HTR-8/SVneo (cell line): ENCODE measurements at regions not wholly inside any gene's neighbourhood (a gene's known extent, or its start where the extent isn't known, plus 50 kb on each side); places are given as distances from the start of the nearest gene placed in this dataset.
A peak's percentile ranks its signal among the peaks of the same experiment; 100 is the strongest.

Experiments
- DNase-seq: peaks from one replicate; pipeline ENCODE4 v3.0.0; 2011; ENCODE audit warnings: low spot score, mixed read lengths; ENCODE audit not compliant: insufficient read length
- FAIRE-seq: peaks from 2 replicates; lab custom pipeline; 2011; peaks lifted over from hg19 to GRCh38; lab: Jason Lieb, UNC

DNA sequence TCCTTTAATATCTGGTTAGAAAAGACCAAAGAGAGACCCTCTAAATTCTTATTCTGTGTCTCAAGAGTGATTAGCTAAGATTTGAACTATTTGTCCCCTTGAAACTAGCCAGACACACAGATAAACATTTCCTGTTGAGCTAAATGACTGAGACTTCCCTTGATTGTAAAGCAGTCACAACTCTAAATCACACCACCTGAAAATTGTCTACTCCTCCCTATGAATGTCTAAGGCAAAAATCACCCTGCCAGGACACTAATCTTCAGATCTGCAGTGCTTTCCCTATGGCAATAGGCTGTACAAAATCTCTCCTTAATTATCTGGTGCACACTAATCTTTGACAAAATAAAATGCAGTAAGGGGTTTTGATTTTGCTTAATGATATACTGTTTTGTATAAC lies 200.5 kb upstream of the GULP1 start:
- no peak for DNase-seq

DNA sequence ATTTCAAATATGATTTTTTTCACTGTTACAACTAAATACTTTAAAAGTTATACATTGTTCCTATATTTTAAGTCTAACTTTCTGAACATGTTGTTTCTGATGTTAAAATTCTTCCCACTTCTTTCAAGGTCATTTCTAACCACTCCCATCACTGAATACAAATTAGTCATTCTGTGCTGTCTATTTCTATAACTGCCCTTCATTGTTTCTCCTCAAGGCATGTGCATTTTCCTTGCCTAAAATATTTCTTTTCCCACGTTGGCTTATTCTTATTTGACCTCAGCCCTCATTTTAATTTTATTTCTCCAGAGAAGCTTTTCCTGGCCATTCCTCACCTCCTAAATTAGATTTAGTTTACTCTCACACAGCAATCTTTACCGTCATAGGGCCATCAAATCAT lies 198.9 kb upstream of the GULP1 start:
- no peak for FAIRE-seq
- no peak for DNase-seq

More for the DNA sequence above, 200.5 kb upstream of the GULP1 start:
- no peak for FAIRE-seq

DNA sequence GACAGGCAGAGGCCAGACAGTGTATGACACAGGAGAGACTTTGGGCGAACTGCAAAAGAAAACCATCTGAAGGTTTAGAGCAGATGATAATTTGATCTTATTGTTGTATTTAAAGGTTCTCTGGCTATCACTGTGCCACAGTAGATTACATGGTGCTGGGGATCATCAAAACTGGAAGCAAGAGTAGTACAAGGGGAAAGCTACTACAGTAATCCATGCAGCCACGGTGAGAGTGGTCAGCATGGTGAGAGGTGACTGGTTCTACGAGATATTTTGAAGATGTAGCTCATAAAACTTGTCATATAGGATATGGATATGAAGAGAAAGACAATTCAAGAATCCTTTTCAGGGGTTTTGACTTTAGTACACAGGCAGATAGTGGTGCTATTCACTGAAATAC lies 194.8 kb upstream of the GULP1 start:
- no peak for DNase-seq
- FAIRE-seq, result peak; percentile 46

- FAIRE-seq (peak; percentile 59), DNase-seq (no peak)
Observed at GRCh38 chr2:188102881-188103280, 188.8 kb upstream of the GULP1 start.

GRCh38 chr2:188114014-188114413 lies 177.7 kb upstream of the GULP1 start:
- FAIRE-seq (no peak), DNase-seq (peak; percentile 54)

GRCh38 chr2:188117706-188118105 lies 174.0 kb upstream of the GULP1 start:
- DNase-seq, result no peak
- FAIRE-seq, result no peak

- DNase-seq (no peak), FAIRE-seq (no peak)
Observed at GRCh38 chr2:188118431-188118830, 173.2 kb upstream of the GULP1 start.

DNA sequence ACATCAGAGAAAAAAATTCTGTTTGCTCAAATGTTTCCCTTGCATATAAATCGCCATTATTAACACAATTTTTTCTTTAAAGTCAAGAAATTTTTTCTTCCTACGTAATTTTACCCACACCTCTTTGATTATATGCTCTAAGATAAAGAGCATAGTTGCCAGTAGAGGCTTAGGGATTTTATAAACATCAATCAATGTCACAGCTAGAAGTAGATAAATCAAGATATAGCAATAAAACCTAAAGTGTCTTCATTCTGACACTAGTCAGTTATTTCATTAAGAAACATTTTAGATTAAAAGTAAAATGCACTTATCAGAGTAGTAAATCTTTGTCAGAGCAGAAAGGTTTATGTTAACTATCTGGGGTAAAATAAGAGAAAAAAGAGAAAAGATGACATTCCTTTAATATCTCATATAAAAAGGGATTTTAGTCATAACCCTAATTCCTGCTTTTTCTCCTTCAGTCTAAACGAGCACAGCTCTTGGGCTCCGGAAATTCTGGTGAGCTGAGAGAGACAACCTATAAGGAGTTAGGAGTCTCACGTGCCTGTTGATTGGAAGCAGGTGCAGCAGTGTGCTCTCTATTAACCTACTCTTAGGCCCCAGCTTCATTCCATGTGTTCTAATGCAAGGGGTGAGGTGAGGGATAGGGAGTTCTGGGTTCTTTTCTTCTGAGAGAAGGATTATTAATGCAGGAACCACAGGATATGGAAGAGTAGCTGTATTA lies 172.4 kb upstream of the GULP1 start:
- DNase-seq (no peak), FAIRE-seq (no peak)

DNA sequence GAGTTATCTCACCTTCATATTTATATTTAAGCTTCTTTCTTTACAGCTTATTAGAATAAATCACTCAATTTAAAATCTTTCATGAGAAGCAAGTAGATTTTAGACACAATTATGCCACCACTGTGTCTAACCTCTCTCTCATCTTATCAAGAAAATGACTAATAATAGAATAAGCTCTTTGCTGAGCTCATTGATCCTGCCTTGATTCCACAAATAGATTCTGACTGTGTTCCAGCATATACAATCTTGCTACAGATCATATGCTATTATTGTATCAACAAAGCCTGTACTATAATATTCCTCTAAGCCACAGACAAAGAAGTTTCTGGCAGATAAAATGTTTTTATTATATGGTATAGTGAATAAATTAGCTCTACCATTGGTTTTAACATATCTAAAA lies 168.7 kb upstream of the GULP1 start:
- no peak for FAIRE-seq
- no peak for DNase-seq

GRCh38 chr2:188129677-188130076 lies 162.0 kb upstream of the GULP1 start:
- FAIRE-seq (no peak), DNase-seq (no peak)

DNA sequence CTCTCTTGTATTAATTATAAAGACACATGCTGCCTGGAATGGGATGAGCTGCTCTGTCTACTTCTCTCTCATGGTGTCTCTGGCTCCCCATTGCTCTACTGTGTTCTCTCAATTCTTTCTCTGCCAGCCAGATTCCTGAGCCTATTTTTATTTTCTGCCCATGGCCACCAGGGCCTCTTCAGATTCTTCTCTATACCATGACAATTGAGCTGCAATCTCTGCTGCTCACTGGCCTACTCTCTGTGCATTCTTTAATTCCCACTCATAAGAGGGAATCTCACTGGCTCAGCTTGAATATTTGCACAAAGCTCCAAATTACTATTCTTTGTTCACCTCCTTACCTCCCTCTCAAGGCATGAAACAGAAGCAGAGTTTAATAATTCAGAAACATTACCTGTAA lies 161.4 kb upstream of the GULP1 start:
- no peak for DNase-seq
- no peak for FAIRE-seq

DNA sequence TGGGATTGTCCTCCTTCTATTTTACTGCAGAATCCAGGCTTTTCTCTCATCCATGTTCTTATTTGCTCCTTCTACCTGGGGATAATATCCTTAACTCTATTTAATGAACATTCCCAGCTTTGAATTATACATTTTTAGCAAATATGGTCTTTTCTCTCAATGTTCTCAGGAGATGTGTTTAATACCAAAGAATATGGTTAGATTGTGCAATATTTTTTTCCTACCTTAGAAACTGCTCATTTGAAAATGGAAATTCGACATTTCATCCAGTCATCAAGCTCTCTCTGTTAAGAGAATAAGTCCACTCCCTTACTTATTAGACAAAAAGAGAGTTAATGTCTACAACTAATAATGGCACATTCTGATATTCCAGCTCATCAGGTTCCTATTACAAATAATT lies 160.4 kb upstream of the GULP1 start:
- FAIRE-seq, result no peak

DNA sequence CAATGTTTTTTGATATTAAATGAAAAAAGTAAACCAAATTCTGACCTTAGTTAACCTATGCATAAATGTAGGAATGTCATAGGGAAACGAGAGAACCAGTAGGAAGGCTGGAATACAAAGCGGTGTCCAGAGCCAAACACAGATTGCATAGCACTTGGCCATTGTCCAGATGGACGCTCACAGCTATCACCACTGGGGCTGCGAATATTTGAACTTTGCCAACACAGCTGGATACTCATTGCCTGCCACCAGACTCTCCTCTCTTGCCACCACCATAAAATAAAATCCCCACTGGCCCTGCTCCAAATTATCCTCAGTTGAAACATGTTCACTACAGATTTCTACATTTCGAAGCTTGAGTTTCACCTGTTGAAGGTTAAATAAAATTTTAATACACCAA lies 159.3 kb upstream of the GULP1 start:
- no peak for DNase-seq
- no peak for FAIRE-seq

More for the DNA sequence above, 160.4 kb upstream of the GULP1 start:
- no peak for DNase-seq

DNA sequence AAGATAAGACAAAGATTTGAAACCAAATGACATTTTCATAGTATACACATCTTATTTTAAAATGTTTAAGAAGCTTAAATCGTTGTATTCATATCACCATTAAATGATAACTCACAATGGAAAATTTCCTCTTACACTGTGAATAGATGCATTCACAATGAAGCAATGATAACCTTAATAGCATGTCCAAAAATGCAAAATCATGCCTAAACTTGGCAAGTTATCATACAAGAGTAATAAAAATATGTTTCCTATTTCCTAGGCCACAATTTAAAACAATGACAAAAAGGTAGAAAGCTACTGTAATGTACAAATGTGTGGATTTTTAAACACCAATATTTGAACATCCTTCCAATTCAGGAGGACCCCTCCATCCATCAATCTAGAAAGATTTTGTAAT lies 157.4 kb upstream of the GULP1 start:
- FAIRE-seq (no peak), DNase-seq (no peak)

GRCh38 chr2:188138313-188138712 lies 153.4 kb upstream of the GULP1 start:
- FAIRE-seq, result no peak
- DNase-seq, result no peak

DNA sequence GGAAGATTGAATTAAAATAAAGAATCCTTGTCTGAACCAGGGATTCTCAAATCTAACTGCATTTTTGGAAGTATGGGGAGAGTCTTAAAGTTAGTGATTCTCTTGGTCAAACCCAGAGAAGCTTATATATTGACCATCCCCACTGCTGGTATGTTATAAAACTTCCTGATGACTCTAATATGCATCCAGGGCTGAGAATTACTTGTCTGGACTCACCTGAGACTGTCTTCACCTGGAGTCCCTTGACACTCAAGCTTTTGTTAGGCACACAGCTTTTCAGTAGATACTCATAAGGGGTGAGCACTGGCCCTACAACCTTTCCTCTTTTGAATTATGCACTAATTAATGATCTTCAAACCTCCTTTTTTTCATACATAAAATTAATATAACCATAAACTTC lies 149.6 kb upstream of the GULP1 start:
- FAIRE-seq, result no peak
- no peak for DNase-seq

DNA sequence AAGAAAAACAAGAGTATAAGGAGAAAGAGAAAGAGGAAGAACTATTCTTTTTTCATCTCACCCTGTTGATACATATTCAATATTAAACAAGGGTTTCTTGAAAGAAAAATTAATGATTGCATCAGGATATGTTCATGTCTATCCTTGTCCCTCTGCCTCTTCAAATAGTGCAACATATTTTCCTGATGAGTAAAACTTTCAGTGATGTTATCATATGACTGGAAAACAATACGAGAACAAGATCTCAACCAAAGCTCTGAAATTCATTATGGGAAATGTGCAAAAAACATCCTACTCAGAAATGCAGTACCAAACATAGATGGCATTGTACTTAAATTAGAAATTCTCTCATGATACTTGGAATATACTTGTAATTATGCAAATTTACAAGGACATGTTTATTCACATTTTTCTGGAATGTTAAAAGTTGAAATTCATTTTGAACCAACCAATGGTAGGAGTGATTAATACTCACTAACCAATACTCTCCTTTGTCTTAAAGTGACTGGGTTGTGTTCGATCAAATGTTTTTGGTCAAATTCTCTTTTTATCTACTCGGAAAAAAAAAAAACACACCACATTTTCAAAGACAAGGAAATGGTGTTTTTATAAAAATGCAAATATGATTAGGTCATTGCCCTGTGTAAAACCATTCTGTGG lies 148.9 kb upstream of the GULP1 start:
- DNase-seq (peak; percentile 36), FAIRE-seq (peak; percentile 38)

GRCh38 chr2:188145885-188146284 lies 145.8 kb upstream of the GULP1 start:
- FAIRE-seq, result no peak
- no peak for DNase-seq

- FAIRE-seq, result no peak
- DNase-seq, result no peak
Observed at GRCh38 chr2:188146888-188147287, 144.8 kb upstream of the GULP1 start.

DNA sequence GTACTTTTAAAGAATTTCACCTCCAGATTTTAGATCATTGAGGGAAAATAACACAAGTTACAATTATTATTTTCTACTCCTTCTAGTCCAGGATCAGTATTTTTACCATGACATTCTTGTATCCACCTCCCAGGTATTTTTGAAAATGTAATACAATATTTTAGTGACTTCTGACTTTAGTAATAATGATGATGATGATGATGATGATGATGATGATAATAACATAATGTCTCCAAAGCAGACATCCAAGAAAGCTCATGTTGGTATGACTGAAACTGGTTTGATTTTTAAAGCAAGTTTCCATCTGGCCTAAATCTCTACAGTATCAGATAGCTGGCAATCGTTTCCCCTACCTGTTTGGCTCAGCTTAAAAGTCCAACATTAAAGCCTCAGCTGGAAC lies 140.0 kb upstream of the GULP1 start:
- DNase-seq, result no peak
- no peak for FAIRE-seq

- DNase-seq (peak; percentile 15), FAIRE-seq (peak; percentile 69)
Observed at GRCh38 chr2:188158337-188159100, 133.2 kb upstream of the GULP1 start.
